ENCODE measurements at regions not wholly inside any gene's neighbourhood (a gene's known extent, or its start where the extent isn't known, plus 50 kb on each side); places are given as distances from the start of the nearest gene placed in this dataset.

DNA sequence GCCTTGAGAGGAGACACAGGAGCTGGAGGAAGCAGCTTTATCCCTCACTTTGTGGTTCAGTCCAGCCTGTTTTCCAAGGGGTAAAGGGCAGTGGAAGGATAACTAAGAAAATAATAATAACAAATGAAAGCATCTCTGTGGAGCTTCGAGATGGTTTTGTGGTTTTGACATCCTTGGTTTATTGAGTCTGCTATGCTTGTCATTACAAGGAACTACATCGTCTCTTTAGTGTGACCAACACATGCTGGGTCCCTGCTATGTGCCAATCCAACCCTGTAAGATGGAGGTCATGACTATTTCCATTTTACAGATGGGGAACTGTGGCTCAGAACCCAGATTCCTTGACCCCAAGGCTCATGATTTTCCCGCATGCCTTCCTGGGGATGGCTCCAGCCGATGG is 124.8 kb downstream of the MRM1 start:
- H3K27me3 ChIP-seq (ENCODE audit: control insufficient read depth, insufficient read depth, low read length, poor library complexity, severe bottlenecking): peaks cover 31% of the 10 kb centered on the region
- H3K27ac ChIP-seq (ENCODE audit: insufficient read depth, low read depth, low read length, poor library complexity, severe bottlenecking): no peak overlapping the region
- no peaks in the 10 kb centered on the region for H3K9me3 ChIP-seq (ENCODE audit: control insufficient read depth, low read length)
- H3K4me1 ChIP-seq (ENCODE audit: control insufficient read depth, insufficient read depth, low read length): peaks cover 58% of the 10 kb centered on the region
- WGBS, 2 experiments: 96% methylated on average over 4 of the region's 4 CpGs
- H3K36me3 ChIP-seq (ENCODE audit: control insufficient read depth, insufficient read depth, low read length): no peaks in the 10 kb centered on the region
- no peak overlapping the region for H3K4me3 ChIP-seq (ENCODE audit: insufficient read depth, low read depth, low read length)

DNA sequence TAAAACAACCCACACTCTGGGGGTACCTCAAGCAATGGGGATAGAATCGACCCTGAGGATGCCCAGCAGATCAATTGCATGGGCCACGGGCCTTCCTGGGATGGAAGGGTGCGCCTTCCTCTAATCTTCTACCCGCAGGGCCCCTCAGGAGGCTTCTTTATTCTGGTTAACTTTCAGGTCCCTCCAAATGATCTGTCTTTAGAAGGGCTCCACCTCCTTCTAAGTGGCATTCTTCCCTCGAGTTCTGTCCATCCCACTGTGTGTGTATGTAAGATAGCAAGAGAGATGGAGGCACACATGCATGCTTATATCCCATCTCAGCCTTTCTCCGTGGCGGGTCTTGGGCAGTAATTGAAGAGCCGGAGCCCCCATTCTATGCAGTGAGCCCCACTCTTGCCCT is 125.7 kb downstream of the MRM1 start:
- 94 to 95% methylated on average over 8 of the region's 8 CpGs for WGBS, 2 experiments
- Histone ChIP-seq H3K36me3 (ENCODE audit: control insufficient read depth, insufficient read depth, low read length) (no peaks in the 10 kb centered on the region), H3K27ac (ENCODE audit: insufficient read depth, low read depth, low read length, poor library complexity, severe bottlenecking) (no peak overlapping the region), H3K4me3 (ENCODE audit: insufficient read depth, low read depth, low read length) (no peak overlapping the region), H3K27me3 (ENCODE audit: control insufficient read depth, insufficient read depth, low read length, poor library complexity, severe bottlenecking) (peaks cover 34% of the 10 kb centered on the region), H3K9me3 (ENCODE audit: control insufficient read depth, low read length) (no peaks in the 10 kb centered on the region), H3K4me1 (ENCODE audit: control insufficient read depth, insufficient read depth, low read length) (peaks cover 59% of the 10 kb centered on the region)

DNA sequence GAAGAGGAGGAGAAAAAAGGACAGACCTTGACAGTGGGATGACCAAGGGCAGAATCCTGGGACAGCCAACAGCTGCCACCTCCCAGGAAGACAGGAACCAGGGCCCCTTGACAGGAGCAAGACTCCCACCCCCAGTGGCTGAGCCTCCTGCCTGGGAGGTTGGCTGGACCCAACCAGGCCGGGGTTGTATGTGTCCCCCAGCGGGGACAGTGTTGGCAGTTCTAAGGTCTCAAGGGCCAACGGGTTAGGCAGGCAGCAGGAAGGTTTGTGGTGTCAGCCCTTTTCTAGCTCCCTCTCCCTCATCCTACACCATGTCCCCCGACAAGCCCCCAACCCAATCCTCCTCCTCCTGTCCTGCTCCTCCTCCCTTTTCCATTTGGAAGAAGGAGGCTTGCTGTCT is 126.2 kb downstream of the MRM1 start:
- peaks cover 56% of the 10 kb centered on the region for H3K4me1 ChIP-seq (ENCODE audit: control insufficient read depth, insufficient read depth, low read length)
- no peak overlapping the region for H3K27ac ChIP-seq (ENCODE audit: insufficient read depth, low read depth, low read length, poor library complexity, severe bottlenecking)
- peaks cover 34% of the 10 kb centered on the region for H3K27me3 ChIP-seq (ENCODE audit: control insufficient read depth, insufficient read depth, low read length, poor library complexity, severe bottlenecking)
- no peaks in the 10 kb centered on the region for H3K36me3 ChIP-seq (ENCODE audit: control insufficient read depth, insufficient read depth, low read length)
- no peak overlapping the region for H3K4me3 ChIP-seq (ENCODE audit: insufficient read depth, low read depth, low read length)
- WGBS, 2 experiments: 41 to 46% methylated on average over 3 to 4 of the region's 4 CpGs
- no peaks in the 10 kb centered on the region for H3K9me3 ChIP-seq (ENCODE audit: control insufficient read depth, low read length)

DNA sequence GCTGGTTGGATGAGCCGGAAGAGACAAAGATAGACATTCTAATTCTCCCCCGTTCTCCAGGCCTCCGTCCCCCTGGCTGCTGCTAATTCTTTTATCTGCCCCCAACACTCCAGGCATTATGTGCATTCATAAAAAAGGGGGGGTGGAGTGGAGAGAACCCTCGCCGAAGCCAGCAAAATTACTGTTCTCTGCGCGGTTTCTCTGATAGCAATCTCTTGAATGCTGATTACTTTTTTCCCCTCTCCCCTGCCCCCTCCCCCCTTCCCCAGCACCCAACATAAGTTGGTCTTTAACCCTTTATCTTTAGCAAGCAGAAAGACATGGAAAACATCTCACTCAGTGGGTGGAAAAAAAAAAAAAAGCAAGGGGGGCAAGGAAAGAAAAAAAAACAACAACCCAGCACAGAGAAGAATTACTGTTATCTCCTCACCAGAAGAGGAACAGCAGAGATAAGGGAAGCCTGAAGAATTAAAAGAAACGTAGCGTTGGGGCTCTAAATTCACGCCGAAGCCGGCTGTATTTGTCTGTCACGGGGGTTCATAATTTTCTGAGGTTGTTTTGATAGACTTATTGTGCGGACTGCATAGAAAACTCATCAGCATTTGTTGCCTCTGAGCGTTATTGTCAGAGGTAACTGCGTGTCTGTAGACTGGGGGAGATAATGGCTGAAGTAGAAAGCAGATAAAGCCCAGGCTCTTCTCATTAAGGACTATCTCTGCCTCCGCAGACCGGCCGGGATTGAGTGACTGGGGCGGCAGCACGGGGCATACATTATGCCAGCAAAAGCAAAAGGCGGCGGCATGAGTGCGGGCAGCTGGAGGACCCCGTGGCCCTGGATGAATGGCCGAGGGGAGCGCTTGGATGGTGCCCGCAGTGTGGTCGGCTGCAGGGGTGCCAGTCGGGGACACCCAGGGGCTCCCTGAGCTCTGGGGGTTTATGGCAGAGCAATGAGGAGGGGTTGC is 126.9 kb downstream of the MRM1 start:
- 61 to 64% methylated on average over 30 of the region's 30 CpGs for WGBS, 2 experiments
- H3K36me3 ChIP-seq (ENCODE audit: control insufficient read depth, insufficient read depth, low read length): no peaks in the 10 kb centered on the region
- H3K4me1 ChIP-seq (ENCODE audit: control insufficient read depth, insufficient read depth, low read length): peaks cover 52% of the 10 kb centered on the region
- H3K4me3 ChIP-seq (ENCODE audit: insufficient read depth, low read depth, low read length): no peak overlapping the region
- H3K9me3 ChIP-seq (ENCODE audit: control insufficient read depth, low read length): no peaks in the 10 kb centered on the region
- H3K27ac ChIP-seq (ENCODE audit: insufficient read depth, low read depth, low read length, poor library complexity, severe bottlenecking): no peak overlapping the region
- peaks cover 31% of the 10 kb centered on the region for H3K27me3 ChIP-seq (ENCODE audit: control insufficient read depth, insufficient read depth, low read length, poor library complexity, severe bottlenecking)

GRCh38 chr17:36730095-36730808 is 128.9 kb downstream of the MRM1 start:
- Histone ChIP-seq H3K9me3 (ENCODE audit: control insufficient read depth, low read length) (no peaks in the 10 kb centered on the region), H3K36me3 (ENCODE audit: control insufficient read depth, insufficient read depth, low read length) (no peaks in the 10 kb centered on the region), H3K4me3 (ENCODE audit: insufficient read depth, low read depth, low read length) (no peak overlapping the region), H3K4me1 (ENCODE audit: control insufficient read depth, insufficient read depth, low read length) (peaks cover 43% of the 10 kb centered on the region), H3K27ac (ENCODE audit: insufficient read depth, low read depth, low read length, poor library complexity, severe bottlenecking) (no peak overlapping the region), H3K27me3 (ENCODE audit: control insufficient read depth, insufficient read depth, low read length, poor library complexity, severe bottlenecking) (peaks cover 31% of the 10 kb centered on the region)
- WGBS, 2 experiments: 79% methylated on average over 9 of the region's 9 CpGs

GRCh38 chr17:36730857-36731490 is 129.6 kb downstream of the MRM1 start:
- Histone ChIP-seq H3K36me3 (ENCODE audit: control insufficient read depth, insufficient read depth, low read length) (no peaks in the 10 kb centered on the region), H3K4me1 (ENCODE audit: control insufficient read depth, insufficient read depth, low read length) (peaks cover 43% of the 10 kb centered on the region), H3K27me3 (ENCODE audit: control insufficient read depth, insufficient read depth, low read length, poor library complexity, severe bottlenecking) (peaks cover 31% of the 10 kb centered on the region), H3K9me3 (ENCODE audit: control insufficient read depth, low read length) (no peaks in the 10 kb centered on the region), H3K4me3 (ENCODE audit: insufficient read depth, low read depth, low read length) (no peak overlapping the region), H3K27ac (ENCODE audit: insufficient read depth, low read depth, low read length, poor library complexity, severe bottlenecking) (no peak overlapping the region)
- WGBS, 2 experiments: 80 to 83% methylated on average over 6 of the region's 6 CpGs

DNA sequence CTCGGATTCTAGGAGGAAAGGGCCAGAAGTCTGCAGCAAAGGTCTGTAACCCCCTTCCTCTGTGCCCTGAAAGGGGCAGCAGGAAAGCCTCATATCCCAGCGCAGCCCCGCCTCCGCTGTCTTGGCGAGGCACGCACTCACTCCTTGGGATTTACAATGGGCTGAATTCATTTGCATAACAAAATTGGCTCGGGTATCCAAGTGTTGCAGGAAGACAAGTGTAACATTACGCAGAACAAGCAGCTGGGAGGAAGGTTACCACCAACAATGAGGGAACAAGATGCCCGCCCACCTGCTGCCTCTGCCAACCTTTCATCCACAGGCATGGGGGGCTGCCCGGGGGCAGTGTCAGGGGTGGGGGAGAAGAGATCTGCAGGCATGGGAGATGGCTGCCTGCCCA is 130.4 kb downstream of the MRM1 start:
- H3K36me3 ChIP-seq (ENCODE audit: control insufficient read depth, insufficient read depth, low read length): no peaks in the 10 kb centered on the region
- H3K4me3 ChIP-seq (ENCODE audit: insufficient read depth, low read depth, low read length): no peak overlapping the region
- peaks cover 27% of the 10 kb centered on the region for H3K27me3 ChIP-seq (ENCODE audit: control insufficient read depth, insufficient read depth, low read length, poor library complexity, severe bottlenecking)
- no peak overlapping the region for H3K27ac ChIP-seq (ENCODE audit: insufficient read depth, low read depth, low read length, poor library complexity, severe bottlenecking)
- H3K9me3 ChIP-seq (ENCODE audit: control insufficient read depth, low read length): no peaks in the 10 kb centered on the region
- WGBS, 2 experiments: 2 to 3% methylated on average over 10 of the region's 10 CpGs
- H3K4me1 ChIP-seq (ENCODE audit: control insufficient read depth, insufficient read depth, low read length): peaks cover 43% of the 10 kb centered on the region

DNA sequence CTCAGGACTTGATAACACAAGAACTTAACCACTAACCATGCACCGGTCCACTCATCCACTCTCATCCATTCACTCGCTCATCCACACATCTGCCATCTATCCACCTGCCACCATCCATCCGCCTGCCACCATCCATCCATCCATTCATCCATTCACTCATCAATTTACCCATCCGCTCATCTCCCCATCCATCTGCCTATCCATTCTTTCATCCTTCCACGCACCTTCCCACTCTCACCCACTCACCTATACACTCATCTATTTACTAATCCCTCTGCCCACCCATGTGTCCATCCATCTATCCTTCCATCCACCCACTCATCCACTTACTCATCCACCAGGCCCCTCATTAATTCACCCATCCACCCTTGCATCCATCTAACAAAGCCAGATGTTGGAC is 131.0 kb downstream of the MRM1 start:
- Histone ChIP-seq H3K4me1 (ENCODE audit: control insufficient read depth, insufficient read depth, low read length) (peaks cover 41% of the 10 kb centered on the region), H3K36me3 (ENCODE audit: control insufficient read depth, insufficient read depth, low read length) (no peaks in the 10 kb centered on the region), H3K4me3 (ENCODE audit: insufficient read depth, low read depth, low read length) (no peak overlapping the region), H3K27me3 (ENCODE audit: control insufficient read depth, insufficient read depth, low read length, poor library complexity, severe bottlenecking) (peaks cover 21% of the 10 kb centered on the region), H3K27ac (ENCODE audit: insufficient read depth, low read depth, low read length, poor library complexity, severe bottlenecking) (no peak overlapping the region), H3K9me3 (ENCODE audit: control insufficient read depth, low read length) (no peaks in the 10 kb centered on the region)
- WGBS, 2 experiments: 92% methylated on average over 5 of the region's 5 CpGs

DNA sequence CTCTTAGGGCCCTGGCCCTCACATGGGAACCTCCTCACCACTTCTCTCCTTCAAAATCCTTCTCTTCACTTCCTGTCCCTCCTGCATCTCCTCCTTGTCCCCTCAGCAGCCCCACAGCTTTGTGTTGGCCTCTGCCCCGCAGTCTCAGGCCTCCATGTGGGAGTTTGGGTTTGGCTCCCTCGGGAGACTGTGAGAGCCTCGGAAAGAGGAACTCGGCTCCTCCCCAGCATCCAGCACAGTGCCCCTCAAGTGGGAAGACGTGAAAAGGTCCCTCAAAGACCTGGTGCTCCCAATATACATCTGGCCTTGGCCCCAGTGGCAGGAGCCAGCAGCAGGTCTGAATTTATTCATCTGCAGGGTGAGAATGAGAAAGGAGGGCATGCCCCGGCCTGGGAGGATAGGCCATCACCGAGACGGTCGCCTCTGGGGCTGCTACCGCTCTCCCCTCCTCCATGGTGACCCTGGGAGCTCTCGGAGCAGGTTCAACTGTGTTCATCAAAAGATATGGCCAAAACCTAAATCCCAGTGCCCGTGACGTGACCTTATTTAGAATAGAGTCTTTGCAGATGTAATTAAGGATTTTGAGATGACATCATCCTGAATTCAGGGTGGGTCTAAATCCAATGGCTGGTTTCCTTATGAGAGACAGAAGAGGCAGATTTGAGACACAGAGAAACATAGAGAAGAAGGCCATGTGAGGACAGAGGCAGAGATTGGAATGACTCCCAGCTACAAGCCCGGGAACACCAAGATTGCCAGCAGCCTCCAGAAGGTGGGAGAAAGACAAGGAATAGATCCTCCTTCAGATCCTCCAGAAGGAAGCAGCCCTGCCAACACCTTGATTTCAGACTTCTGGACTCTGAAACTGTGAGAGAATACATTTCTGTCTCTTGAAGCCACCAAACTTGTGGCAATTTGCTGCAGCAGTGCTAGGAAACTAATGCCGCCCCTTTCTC is 135.1 kb downstream of the MRM1 start:
- Histone ChIP-seq H3K9me3 (ENCODE audit: control insufficient read depth, low read length) (no peaks in the 10 kb centered on the region), H3K4me3 (ENCODE audit: insufficient read depth, low read depth, low read length) (no peak overlapping the region), H3K27ac (ENCODE audit: insufficient read depth, low read depth, low read length, poor library complexity, severe bottlenecking) (no peak overlapping the region), H3K27me3 (ENCODE audit: control insufficient read depth, insufficient read depth, low read length, poor library complexity, severe bottlenecking) (peaks cover under 1% of the 10 kb centered on the region), H3K4me1 (ENCODE audit: control insufficient read depth, insufficient read depth, low read length) (peaks cover 6% of the 10 kb centered on the region), H3K36me3 (ENCODE audit: control insufficient read depth, insufficient read depth, low read length) (no peaks in the 10 kb centered on the region)
- WGBS, 2 experiments: 91 to 93% methylated on average over 15 of the region's 15 CpGs

Measured in ectodermal cell (in vitro differentiated cells).